G401.6 (cell line): ENCODE measurements at regions not wholly inside any gene's neighbourhood (a gene's known extent, or its start where the extent isn't known, plus 50 kb on each side); places are given as distances from the start of the nearest gene placed in this dataset.

Source experiments
- FAIRE-seq: peaks from 2 replicates; lab custom pipeline; 2012; peaks lifted over from hg19 to GRCh38; lab: Jason Lieb, UNC

DNA sequence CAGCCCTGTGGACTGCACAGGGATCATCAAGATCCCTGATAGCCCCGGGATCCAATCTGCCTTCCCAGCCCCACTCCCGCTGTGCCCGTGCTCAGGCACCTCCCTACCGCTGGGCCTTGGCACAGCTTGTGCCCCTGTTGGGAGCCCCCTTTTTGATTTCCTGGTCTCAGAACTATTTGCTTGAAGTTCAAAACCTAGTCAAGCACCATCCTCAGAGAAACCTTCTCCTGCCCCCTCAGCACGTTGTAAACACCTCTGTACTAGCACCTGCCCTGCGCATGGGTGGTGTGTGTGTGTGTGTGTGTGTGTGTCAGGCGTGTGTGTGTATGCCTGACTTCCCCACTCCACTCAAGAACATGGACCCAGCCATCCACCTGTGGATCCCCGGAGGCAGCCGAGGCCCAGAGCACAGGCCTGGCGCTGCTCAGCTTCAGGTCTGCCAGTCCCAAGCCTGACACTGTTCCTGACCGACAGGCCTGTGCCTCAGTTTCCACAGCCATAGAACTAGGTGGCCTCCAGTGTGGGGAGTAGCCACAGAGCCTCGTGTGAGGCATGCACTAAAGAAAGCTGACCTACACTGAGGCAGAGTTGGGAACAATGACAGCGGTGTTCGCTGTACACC lies 65.5 kb downstream of the ADRA2C start:
- no peak for FAIRE-seq

DNA sequence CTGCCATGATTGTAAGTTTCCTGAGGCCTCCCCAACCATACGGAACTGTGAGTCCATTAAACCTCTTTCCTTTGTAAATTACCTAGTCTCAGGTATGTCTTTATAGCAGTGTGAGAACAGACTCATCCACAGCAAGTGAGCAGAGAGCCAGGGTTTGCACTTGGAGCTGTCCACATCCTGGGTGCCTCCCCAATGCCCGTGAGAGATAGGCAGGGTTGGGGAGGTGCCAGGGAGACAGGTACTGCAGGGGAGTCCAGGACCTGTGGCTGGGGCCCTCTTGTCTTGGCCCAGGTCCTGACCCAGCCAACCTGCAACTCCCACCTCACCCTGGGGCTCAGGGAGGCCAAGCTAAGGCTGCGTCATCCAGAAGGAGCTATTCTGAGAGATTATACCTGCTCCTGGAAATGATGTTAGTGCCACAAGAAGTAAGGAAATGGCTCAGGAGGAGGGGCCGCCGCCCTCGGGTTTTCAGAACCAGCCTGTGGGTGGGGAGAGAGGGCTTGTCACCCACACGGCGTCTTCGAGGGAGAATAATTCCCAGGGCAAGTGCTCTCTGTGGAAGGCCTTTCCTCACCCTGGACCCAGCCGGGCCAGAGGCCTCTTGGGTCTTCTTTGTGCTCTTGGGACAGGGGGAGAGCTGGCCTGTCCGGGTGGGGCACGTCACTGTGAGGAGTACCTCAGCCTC lies 66.5 kb downstream of the ADRA2C start:
- no peak for FAIRE-seq

DNA sequence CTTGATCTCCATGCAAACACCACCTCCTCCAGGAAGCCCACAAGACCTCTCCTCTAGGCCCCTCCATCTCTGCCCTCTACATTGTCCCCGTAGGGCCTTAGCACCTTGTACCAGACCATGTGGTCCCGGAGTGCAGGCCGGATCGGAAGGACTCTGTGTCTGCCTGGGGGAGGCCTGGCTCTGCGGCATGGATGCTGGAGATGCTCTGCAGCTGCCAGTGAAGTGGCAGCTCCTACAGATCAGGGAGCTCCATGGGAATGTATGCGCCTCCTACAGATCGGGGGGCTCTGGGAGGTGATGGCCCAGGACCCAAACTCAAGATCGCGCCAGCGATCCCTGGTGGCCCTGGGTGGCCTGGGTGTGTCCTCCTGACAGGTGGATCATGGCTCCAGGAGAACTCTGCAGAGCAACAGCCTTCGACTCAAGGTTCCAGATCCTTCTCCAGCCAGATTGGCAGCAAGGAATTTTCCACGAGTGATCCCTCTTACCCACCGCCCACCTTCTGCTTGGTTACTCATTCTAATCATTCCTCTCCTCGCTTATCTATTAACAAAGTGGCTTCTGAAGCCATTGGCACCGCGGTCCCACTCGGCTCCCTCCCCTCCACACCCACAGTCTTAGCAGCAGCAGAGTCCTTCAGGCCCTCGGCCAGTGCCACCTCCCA lies 67.3 kb downstream of the ADRA2C start:
- no peak for FAIRE-seq

DNA sequence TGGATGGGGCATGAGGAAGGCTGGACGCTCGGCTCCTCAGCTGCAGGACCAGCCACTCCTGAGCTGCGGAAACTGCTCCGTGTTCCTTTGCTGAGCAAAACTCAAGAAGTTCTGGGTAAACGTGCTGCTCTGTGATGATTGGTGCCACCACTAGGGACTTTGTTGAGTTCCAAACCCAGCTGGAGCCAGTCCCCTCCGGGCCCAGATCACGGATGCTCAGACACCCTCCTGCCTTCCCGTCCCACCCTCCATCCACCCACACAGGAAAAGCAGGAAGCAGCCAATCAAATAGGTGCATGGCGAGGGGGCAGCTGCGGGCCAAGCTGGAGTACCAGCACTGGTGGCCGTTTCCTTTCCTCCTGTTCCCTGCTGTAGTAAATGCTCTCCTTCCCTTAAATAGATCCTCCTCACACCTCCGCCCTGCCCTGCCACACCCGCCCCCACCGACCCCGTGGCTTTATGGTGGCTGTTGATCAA lies 68.0 kb downstream of the ADRA2C start:
- FAIRE-seq = no peak

DNA sequence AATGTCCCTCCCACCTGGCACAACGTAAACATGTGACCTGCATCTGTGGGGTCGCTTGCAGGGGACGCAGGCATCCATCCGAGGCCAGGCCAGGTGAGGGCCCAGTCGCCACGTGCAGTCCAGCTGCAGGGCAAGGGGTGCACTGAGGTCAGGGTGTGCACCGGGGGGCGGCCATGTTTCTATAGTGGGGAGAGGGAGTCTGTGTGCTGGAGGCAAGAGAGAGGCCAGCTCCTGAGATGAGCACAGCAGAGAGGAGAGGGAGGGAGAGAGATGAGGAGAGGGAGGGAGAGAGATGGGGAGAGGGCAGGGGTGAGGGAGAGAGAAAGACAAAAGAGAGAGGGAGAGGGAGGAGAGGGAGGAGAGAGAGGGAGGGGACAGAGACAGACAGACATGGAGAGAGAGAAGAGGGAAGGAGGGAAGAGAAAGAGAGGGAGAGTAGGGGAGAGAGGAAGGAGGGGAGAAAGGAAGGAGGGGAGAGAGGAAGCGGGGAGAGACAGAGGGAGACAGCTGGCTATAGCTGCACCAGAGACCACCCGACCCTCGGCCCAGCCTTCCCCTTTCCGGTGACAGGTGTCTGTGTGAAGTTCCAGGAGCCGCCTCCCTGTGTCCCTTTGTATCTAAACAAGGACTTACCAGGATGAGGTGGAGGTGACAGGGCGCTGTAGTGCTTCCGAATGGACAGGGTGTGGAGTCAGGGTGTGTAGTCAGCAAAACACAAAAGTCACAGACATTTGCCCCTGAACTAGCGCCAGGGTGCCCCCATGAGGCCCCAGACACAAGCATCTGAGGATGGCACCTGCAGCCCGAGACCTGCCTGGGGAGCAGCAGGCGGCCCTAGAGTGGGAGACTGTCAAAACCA lies 68.7 kb downstream of the ADRA2C start:
- no peak for FAIRE-seq

DNA sequence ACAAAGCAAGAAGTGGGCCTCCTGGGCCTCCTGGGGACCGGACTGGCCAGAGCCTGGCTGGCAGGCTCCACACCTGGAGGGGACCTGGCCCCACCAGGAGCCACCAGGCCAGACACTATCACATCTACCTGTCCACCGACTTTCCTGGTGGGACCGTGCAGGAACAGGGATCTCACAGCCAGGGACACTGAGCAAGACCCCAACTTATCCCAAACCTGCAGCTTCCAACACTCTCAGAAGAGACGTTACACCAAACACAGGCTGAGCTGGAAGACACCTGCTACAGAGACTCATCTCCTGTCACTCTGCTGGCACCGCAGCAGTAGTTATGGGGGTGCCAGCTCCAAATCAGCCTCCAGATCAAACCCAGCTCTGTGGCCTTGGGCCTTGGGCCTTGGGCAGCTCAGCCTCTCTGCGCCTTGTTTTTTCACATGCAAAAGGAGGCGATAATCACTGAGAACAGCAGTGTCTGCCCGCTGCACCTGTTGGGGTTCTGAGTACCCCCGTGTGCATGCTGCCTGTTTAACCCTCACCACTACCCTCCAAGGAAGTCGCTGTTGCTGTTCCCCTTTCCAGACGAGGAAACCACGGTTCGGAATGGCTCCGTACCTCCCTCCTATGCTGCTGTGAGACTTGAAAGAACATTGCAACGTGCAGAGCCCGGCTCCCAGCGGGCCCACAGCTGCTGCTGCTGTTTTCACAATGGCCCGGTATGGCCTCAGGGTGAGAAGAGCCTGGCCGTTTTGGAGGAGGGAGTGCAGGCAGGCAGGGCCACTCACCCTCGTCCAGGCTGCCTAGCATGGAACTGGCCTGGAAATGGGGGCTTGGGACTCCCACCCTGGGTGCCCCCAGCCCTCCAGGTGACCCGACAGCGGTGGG lies 69.6 kb downstream of the ADRA2C start:
- no peak for FAIRE-seq

DNA sequence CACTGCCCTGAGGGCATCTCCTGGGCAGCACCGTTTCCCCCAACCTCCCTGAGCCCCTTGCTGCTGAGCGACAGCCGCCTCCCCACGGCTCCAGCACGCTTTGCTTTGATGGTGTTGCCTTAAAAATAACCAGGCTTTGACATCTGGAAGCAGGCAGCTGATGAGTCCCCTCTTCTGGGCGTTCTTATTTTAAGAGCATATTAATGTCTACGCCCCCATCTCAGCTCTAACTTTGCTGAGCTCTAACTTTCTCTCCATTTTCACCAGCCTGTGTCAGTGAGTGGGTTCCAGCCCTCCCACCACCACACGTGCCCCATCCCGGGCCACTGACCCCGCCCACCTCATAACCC lies 70.2 kb downstream of the ADRA2C start:
- no peak for FAIRE-seq

DNA sequence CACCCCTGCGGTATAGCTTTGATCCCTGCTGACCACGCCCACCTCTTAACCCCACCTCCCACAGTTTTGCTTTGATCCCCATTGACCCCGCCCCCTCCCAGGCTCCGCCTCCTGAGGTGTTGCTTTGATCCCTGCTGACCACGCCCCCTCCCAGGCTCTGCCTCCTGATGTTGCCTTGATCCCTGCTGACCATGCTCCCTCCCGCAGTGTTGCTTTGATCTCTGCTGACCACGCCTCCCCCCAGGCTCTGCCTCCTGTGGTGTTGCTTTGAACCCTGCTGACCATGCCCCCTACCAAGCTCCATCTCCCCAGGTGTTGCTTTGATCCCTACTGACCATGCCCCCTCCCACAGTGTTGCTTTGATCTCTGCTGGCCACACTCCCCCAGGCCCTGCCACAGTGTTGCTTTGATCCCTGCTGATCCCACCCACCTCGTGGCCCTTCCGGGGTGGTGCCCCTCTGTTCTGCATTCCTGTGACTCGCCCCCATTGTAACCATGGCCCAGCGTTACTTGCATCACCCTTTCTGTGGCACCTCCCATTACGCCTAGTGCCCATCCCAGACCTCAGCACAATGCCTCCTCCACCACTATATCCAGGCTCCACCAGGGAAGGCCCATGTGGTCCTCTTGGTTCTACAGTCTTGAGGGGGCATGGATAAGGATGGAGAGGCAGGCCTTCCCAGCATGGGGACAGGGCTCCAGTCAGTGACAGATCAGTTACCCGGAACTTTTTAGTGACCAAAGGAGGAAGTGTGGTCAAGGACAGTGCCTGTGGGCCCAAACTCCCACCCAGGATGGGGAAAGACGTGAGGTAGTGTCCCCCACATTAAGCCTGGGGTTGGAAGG lies 70.8 kb downstream of the ADRA2C start:
- no peak for FAIRE-seq

DNA sequence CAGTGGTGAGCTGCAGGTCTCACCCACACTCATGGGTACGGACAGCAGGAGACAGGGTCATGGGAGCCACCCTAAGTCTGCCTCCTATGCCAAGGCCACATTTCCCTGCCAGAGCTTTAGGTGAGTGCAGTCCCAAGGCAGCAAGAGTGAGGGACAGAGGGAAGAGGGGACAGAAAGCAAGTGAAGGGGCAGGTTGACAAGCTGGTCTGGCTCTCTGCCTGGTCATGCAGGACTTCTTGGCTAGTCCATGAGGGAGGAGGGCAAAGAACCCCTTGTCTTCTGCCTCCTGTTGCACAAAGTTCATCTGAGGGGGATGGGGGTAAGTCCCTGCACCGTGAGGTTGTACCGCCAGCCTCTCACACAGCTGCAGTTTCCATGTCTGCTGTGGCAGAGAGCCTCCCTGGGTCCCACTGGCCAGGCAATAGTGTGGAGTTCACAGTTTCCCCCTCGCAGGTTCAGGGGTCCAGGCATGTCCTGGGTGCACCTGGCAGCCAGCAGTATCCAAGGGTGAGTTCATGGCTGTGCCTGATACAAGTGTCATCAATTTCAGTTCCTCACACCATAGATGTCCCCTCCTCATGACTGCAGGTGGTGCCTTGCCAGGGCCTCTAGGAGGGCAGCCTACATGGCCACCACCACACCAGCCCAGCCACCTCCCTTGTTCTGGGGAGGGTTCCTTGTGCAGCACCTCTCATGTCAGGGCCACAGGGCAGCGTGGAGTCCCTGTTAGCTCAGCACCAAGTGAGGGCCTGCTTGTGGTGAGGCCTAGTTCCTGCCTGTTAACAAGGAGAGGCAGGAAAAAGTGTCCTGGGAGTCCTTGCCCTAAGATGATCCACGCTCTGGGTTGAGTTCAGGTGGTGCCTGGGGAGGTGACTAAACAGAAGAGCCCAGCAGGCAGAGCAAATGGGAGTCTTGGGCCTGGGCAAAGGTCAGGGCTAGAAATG lies 72.5 kb downstream of the ADRA2C start:
- no peak for FAIRE-seq

DNA sequence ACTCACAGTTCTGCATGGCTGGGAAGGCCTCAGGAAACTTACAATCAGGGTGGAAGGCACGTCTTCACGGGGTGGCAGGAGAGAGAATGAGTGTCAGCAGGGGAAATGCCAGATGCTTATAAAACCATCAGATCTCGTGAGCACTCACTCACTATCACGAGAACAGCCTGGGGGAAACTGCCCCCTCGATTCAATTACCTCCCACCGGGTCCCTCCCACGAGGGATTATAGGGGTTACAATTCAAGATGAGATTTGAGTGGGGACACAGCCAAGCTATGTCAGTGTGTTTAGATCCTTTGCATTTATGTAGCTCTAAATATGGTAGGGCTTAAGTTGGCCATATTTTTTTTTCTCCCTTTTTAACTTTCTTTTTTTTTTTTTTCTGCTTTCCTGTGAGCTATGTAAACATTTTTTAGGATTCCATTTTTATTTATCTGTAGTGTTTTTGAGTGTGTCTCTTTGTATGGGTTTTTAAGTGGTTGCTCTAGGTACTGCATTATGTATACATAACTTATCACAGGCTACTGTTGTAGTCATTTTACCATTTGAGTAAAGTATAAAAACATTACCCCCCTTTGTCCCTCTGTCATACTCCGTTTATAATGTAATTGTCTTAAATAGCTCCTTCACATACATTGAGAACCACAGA lies 79.0 kb downstream of the ADRA2C start:
- FAIRE-seq = no peak

DNA sequence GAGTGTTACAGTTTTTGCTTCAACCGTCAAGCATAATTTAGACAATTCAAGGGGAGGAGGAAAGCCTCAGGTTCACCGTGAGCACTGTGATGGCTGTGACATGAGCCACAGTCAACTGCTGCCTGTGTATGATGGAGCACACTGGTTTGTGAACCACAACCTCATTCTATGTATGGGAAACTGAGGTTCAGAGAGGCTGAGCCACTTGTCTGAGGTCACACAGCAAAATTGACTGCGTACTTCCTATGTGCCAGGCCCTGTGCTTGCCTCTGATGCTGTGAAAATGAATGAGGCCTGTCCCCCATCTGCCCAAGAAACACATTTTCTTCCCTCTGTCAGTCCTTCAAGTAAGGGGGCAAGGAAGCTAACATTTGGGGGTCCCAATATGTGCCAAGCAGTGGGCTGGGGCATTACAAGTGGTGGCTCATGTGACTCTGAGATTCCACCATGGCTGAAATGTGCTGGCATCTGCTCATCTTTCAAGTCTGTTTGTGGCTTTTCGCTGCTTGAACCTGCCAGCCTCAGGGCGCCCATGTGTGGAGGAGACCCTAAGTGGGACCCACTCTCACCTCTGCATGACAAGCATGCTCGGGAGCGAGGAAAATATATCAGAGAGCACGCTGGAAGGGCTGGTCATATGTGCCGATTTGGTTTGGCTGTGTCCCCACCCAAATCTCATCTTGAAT lies 79.7 kb downstream of the ADRA2C start:
- FAIRE-seq = no peak

DNA sequence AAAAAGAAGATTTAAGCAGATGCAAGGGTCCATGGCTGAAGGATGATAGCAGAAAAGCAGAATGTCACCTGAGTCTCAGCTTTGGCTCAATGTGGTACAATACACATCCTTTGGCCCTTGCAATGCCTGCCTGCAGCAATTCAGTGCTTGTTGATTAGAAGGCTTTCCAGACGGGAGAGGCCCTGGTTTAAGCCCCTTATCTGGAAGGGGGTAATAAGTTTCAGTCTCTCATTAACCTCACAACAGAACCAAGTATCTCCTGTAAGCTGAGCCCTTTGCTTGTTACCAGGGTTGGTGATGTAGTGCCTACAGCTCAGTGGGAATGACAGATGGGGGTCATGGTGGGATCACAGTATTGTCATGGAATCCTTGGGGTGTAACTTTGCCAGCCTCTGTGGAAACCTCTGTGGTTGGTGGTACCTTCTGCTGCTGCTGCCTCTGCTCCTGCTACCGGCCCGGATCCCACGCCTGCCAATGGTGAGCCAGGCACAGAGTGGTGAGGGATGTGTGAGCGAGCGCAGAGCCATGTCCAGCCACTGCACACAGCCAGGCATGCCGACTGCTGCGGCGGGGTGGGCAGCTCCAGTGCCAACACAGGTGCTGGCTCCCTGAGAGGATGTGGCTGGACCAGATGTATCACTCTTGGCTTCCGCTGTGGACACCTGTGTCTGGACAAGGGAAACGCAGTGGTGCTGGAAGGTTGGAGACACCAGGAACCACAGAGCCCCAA lies 81.2 kb downstream of the ADRA2C start:
- no peak for FAIRE-seq

DNA sequence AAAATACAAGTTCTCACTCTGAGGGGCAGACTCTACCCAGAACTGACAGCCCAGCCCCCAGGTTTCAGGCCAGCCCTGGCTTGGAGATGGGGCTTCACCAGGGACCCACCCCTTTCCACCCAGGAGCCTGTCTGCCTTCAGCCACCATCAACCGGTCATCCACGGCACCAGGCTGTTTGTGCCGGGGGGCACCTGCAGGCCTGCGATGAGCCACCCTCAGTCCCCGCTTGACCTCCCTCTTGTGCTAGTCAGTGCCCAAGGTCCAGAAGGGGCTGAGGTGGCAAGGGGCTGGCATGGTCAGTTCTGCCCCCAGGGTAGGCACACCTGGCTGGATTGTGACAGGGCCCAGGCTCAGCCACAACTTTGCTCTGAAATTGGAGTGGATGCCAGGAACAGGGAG lies 82.1 kb downstream of the ADRA2C start:
- FAIRE-seq = no peak

DNA sequence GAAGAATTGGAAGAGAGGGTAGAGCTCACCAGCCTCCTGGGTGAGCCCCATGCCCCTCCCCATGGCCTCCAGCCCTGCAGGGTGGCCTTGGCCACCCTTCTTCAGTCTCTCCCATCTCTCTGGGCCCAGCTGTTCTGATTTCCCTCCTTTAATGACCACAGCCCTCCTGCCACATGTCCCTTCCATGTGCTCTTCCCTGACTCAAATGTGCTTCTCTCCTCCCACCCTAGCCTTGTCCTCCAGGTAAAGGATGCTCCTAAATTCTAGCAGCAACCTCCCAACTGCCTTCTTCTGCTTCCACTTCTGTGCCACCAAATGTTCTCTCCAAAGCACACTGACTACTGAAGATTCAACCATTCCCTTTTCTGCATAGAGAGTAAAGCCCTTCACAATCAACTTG lies 83.0 kb downstream of the ADRA2C start:
- no peak for FAIRE-seq

DNA sequence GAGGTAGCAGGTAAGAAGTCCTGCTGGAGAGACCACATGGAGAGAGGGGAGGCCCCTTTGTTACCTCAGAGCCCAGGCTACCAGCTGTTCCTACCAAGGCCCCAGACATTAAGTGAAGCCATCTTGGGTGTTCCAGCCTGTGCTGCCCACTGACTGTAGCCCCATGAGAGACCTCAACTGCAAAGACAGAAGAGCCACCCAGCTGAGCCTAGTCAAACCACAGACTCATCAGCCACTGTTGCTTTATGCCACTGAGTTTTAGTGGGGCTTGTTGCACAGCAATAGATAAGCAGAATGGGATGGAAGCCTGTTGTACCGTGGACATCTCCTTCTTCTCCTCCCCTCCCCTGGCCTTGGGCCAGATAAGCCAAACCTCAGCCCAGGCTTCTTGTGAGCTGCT lies 83.9 kb downstream of the ADRA2C start:
- no peak for FAIRE-seq

DNA sequence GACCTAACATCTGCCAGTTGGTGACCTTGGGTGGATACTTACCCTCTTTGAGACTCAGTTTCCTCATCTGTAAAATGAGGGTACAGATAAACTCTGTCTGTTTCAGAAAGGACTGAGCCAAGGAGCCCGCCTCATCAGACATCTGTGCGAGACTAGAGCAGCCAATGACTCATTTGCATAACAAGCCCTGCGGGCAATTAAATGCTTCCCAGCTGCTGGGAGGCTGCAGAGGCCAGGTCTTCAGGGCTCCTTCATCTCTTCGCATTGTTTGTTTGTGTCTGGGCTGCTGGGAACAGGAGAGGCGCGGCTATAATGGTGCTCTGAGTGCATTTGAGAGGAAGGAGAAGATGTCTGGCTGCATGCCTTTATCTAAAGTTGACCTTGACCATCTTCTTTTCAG lies 85.0 kb downstream of the ADRA2C start:
- FAIRE-seq = no peak

DNA sequence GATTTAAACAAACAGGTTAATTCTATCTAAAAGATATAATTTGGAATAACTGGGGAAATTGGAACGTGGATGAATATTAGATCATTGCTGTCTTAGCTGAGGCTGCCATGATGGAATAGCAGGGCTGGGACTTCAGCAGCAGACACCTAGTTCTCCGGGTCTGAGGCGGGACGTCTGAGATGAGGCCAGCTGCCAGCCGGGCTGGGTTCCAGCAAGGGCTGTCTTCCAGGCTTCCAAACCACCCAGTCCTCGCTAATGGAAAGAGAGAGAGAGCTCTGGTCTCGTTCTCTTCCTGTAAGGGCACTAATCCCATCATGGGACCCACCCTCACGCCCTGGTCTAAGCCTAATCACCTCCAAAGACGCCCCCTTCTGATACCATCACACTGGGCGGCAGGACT lies 85.7 kb downstream of the ADRA2C start:
- no peak for FAIRE-seq

DNA sequence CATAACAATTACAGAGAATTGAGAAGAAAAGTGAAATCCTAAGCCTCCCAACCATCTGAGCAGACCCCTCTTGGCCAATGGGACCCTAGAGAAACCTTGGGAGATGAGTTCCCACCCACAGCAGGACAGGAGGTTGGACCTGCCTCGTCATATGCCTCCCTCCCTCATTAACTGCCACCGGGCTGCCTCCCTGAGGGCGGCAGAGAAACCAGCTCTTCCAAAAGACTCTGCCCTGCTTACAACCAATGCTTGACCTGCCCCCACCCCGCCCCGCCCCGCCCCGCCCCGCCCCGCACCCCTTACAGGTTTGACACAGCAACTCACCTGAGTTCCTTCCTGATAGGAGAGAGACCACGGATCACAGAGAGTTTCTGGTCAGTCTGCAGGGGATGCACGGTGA lies 86.1 kb downstream of the ADRA2C start:
- FAIRE-seq = no peak
